ENCODE measurements at regions not wholly inside any gene's neighbourhood (a gene's known extent, or its start where the extent isn't known, plus 50 kb on each side); places are given as distances from the start of the nearest gene placed in this dataset.

GRCh38 chr20:43821795-43822194 is 92.9 kb upstream of the TOX2 start:
- TF ChIP-seq, protein P1, sequence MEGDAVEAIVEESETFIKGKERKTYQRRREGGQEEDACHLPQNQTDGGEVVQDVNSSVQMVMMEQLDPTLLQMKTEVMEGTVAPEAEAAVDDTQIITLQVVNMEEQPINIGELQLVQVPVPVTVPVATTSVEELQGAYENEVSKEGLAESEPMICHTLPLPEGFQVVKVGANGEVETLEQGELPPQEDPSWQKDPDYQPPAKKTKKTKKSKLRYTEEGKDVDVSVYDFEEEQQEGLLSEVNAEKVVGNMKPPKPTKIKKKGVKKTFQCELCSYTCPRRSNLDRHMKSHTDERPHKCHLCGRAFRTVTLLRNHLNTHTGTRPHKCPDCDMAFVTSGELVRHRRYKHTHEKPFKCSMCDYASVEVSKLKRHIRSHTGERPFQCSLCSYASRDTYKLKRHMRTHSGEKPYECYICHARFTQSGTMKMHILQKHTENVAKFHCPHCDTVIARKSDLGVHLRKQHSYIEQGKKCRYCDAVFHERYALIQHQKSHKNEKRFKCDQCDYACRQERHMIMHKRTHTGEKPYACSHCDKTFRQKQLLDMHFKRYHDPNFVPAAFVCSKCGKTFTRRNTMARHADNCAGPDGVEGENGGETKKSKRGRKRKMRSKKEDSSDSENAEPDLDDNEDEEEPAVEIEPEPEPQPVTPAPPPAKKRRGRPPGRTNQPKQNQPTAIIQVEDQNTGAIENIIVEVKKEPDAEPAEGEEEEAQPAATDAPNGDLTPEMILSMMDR (IDR thresholded peaks at IDR 0.05): no peak
- TF ChIP-seq POLR2A (IDR thresholded peaks at IDR 0.05): no peak

Measured in right lobe of liver (tissue), 4 donors.